ENCODE measurements at regions not wholly inside any gene's neighbourhood (a gene's known extent, or its start where the extent isn't known, plus 50 kb on each side); places are given as distances from the start of the nearest gene placed in this dataset.

GRCh38 chr1:94316836-94317789 is 79.7 kb upstream of the ARHGAP29 start:
- no peak for DNase-seq
- no peaks in the 10 kb centered on the region for H3K9me3 ChIP-seq (replicated peaks; ENCODE audit: control insufficient read depth, low read depth, low read length)
- WGBS (ENCODE audit: insufficient coverage): 67% methylated on average over 1 of the region's 8 CpGs
- H3K4me3 ChIP-seq (ENCODE audit: low read length): no peak overlapping the region
- H3K27ac ChIP-seq (ENCODE audit: low read length): no peak overlapping the region
- peaks cover 8% of the 10 kb centered on the region for H3K4me1 ChIP-seq (ENCODE audit: control insufficient read depth, insufficient read depth, low read length)
- no peaks in the 10 kb centered on the region for H3K27me3 ChIP-seq (ENCODE audit: control insufficient read depth, insufficient read depth, low read length)
- H3K36me3 ChIP-seq (ENCODE audit: control insufficient read depth, insufficient read depth, low read length): no peaks in the 10 kb centered on the region

GRCh38 chr1:94316183-94316582 is 78.8 kb upstream of the ARHGAP29 start:
- DNase-seq: no peak
- Histone ChIP-seq H3K4me1 (ENCODE audit: control insufficient read depth, insufficient read depth, low read length) (peaks cover 8% of the 10 kb centered on the region), H3K4me3 (ENCODE audit: low read length) (no peak overlapping the region), H3K9me3 (replicated peaks; ENCODE audit: control insufficient read depth, low read depth, low read length) (no peaks in the 10 kb centered on the region), H3K27ac (ENCODE audit: low read length) (no peak overlapping the region), H3K27me3 (ENCODE audit: control insufficient read depth, insufficient read depth, low read length) (no peaks in the 10 kb centered on the region), H3K36me3 (ENCODE audit: control insufficient read depth, insufficient read depth, low read length) (no peaks in the 10 kb centered on the region)
- WGBS (ENCODE audit: insufficient coverage): no CpG with 5 or more reads among the region's 1 CpG

GRCh38 chr1:94315552-94316116 is 78.2 kb upstream of the ARHGAP29 start:
- H3K4me3 ChIP-seq (ENCODE audit: low read length): no peak overlapping the region
- no peaks in the 10 kb centered on the region for H3K27me3 ChIP-seq (ENCODE audit: control insufficient read depth, insufficient read depth, low read length)
- H3K36me3 ChIP-seq (ENCODE audit: control insufficient read depth, insufficient read depth, low read length): no peaks in the 10 kb centered on the region
- 100% methylated on average over 1 of the region's 1 CpG for WGBS (ENCODE audit: insufficient coverage)
- DNase-seq: no peak
- H3K9me3 ChIP-seq (replicated peaks; ENCODE audit: control insufficient read depth, low read depth, low read length): no peaks in the 10 kb centered on the region
- peaks cover 8% of the 10 kb centered on the region for H3K4me1 ChIP-seq (ENCODE audit: control insufficient read depth, insufficient read depth, low read length)
- no peak overlapping the region for H3K27ac ChIP-seq (ENCODE audit: low read length)

GRCh38 chr1:94314222-94314858 is 77.0 kb upstream of the ARHGAP29 start:
- H3K27ac ChIP-seq (ENCODE audit: low read length): no peak overlapping the region
- no peaks in the 10 kb centered on the region for H3K27me3 ChIP-seq (ENCODE audit: control insufficient read depth, insufficient read depth, low read length)
- no peak for DNase-seq
- H3K9me3 ChIP-seq (replicated peaks; ENCODE audit: control insufficient read depth, low read depth, low read length): no peaks in the 10 kb centered on the region
- H3K4me1 ChIP-seq (ENCODE audit: control insufficient read depth, insufficient read depth, low read length): no peaks in the 10 kb centered on the region
- H3K4me3 ChIP-seq (ENCODE audit: low read length): no peak overlapping the region
- no peaks in the 10 kb centered on the region for H3K36me3 ChIP-seq (ENCODE audit: control insufficient read depth, insufficient read depth, low read length)
- 45% methylated on average over 2 of the region's 2 CpGs for WGBS (ENCODE audit: insufficient coverage)

- H3K4me3 ChIP-seq (ENCODE audit: low read length): no peak overlapping the region
- no peaks in the 10 kb centered on the region for H3K9me3 ChIP-seq (replicated peaks; ENCODE audit: control insufficient read depth, low read depth, low read length)
- H3K4me1 ChIP-seq (ENCODE audit: control insufficient read depth, insufficient read depth, low read length): no peaks in the 10 kb centered on the region
- H3K27me3 ChIP-seq (ENCODE audit: control insufficient read depth, insufficient read depth, low read length): no peaks in the 10 kb centered on the region
- DNase-seq: no peak
- WGBS (ENCODE audit: insufficient coverage): 43% methylated on average over 2 of the region's 3 CpGs
- no peak overlapping the region for H3K27ac ChIP-seq (ENCODE audit: low read length)
- H3K36me3 ChIP-seq (ENCODE audit: control insufficient read depth, insufficient read depth, low read length): no peaks in the 10 kb centered on the region
These were observed 73.3 kb upstream of the ARHGAP29 start for GRCh38 chr1:94310570-94311270.

GRCh38 chr1:94309829-94310569 is 72.6 kb upstream of the ARHGAP29 start:
- Histone ChIP-seq H3K27me3 (ENCODE audit: control insufficient read depth, insufficient read depth, low read length) (no peaks in the 10 kb centered on the region), H3K36me3 (ENCODE audit: control insufficient read depth, insufficient read depth, low read length) (no peaks in the 10 kb centered on the region), H3K27ac (ENCODE audit: low read length) (no peak overlapping the region), H3K4me3 (ENCODE audit: low read length) (no peak overlapping the region), H3K4me1 (ENCODE audit: control insufficient read depth, insufficient read depth, low read length) (no peaks in the 10 kb centered on the region), H3K9me3 (replicated peaks; ENCODE audit: control insufficient read depth, low read depth, low read length) (no peaks in the 10 kb centered on the region)
- WGBS (ENCODE audit: insufficient coverage): 93% methylated on average over 6 of the region's 9 CpGs
- DNase-seq: no peak

- Histone ChIP-seq H3K27ac (ENCODE audit: low read length) (no peak overlapping the region), H3K9me3 (replicated peaks; ENCODE audit: control insufficient read depth, low read depth, low read length) (no peaks in the 10 kb centered on the region), H3K4me1 (ENCODE audit: control insufficient read depth, insufficient read depth, low read length) (no peaks in the 10 kb centered on the region), H3K4me3 (ENCODE audit: low read length) (no peak overlapping the region), H3K27me3 (ENCODE audit: control insufficient read depth, insufficient read depth, low read length) (no peaks in the 10 kb centered on the region), H3K36me3 (ENCODE audit: control insufficient read depth, insufficient read depth, low read length) (no peaks in the 10 kb centered on the region)
- DNase-seq: no peak
- 67% methylated on average over 1 of the region's 4 CpGs for WGBS (ENCODE audit: insufficient coverage)
These were observed 71.8 kb upstream of the ARHGAP29 start for GRCh38 chr1:94309216-94309615.

- no CpG with 5 or more reads among the region's 1 CpG for WGBS (ENCODE audit: insufficient coverage)
- no peak overlapping the region for H3K4me3 ChIP-seq (ENCODE audit: low read length)
- H3K27ac ChIP-seq (ENCODE audit: low read length): no peak overlapping the region
- H3K4me1 ChIP-seq (ENCODE audit: control insufficient read depth, insufficient read depth, low read length): no peaks in the 10 kb centered on the region
- no peaks in the 10 kb centered on the region for H3K27me3 ChIP-seq (ENCODE audit: control insufficient read depth, insufficient read depth, low read length)
- H3K9me3 ChIP-seq (replicated peaks; ENCODE audit: control insufficient read depth, low read depth, low read length): no peaks in the 10 kb centered on the region
- DNase-seq: no peak
- H3K36me3 ChIP-seq (ENCODE audit: control insufficient read depth, insufficient read depth, low read length): no peaks in the 10 kb centered on the region
These were observed 69.1 kb upstream of the ARHGAP29 start for GRCh38 chr1:94306521-94306920.

- Histone ChIP-seq H3K36me3 (ENCODE audit: control insufficient read depth, insufficient read depth, low read length) (no peaks in the 10 kb centered on the region), H3K27ac (ENCODE audit: low read length) (no peak overlapping the region), H3K4me1 (ENCODE audit: control insufficient read depth, insufficient read depth, low read length) (no peaks in the 10 kb centered on the region), H3K27me3 (ENCODE audit: control insufficient read depth, insufficient read depth, low read length) (no peaks in the 10 kb centered on the region), H3K9me3 (replicated peaks; ENCODE audit: control insufficient read depth, low read depth, low read length) (no peaks in the 10 kb centered on the region), H3K4me3 (ENCODE audit: low read length) (no peak overlapping the region)
- DNase-seq: no peak
- no CpG with 5 or more reads among the region's 1 CpG for WGBS (ENCODE audit: insufficient coverage)
These were observed 68.3 kb upstream of the ARHGAP29 start for GRCh38 chr1:94305704-94306103.
